ENCODE measurements at regions not wholly inside any gene's neighbourhood (a gene's known extent, or its start where the extent isn't known, plus 50 kb on each side); places are given as distances from the start of the nearest gene placed in this dataset.

DNA sequence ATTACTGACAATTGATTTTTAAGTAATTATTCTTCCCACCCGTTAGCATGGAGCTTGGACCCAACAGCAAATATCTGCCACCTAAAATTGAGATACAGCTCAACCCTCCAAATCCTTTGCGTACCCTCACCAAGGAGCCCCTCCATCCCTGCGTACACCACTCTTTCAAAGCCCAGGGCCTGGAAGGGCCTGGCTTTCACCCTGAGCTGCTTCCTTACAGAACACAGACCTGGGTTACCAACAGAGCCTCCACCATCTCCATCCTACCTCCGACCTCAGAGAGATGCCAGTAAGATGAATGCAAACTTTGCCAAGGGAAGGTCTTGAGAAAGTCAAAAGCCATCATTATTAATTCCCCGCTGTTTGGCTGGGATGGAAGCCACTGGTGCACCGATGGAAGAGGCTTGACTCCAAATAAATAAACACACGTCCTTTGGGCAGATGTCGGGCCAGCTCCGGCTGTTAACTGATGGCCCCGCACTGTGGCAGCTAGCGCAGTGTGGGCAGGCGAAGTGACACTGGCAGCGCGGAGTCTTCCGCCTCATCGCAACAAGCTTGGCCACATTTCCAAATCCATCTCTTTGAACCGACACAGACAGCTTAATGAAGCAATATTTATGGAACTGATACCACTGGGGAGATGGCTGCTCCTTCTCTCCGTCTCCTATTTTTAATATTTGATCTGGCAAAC is 150.2 kb upstream of the VSTM2B start:
- no peak for DNase-seq

DNA sequence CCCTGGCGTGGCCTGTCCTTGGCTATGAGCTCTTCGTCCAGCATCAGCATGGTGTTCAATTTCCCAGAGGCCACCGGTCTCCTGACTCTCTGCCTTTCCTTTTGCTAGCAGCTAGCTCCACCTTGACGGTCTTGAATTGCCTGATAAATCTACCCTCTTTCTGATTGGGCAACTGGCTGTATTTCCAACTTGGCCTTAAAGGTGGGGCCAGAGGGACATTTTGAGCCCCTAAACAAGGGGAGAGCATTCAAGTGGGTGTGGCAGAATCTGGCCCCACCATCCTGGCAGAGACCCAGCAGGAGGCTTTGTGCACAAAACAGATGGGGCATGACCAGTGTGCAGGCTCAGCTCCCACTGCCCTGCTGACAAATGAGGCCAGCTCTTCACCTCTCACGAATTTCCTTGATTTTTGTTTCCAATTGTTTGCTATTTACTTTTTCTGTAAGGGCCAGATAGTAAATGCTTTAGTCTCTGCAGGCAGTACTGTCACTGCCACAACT is 148.9 kb upstream of the VSTM2B start:
- DNase-seq = no peak

DNA sequence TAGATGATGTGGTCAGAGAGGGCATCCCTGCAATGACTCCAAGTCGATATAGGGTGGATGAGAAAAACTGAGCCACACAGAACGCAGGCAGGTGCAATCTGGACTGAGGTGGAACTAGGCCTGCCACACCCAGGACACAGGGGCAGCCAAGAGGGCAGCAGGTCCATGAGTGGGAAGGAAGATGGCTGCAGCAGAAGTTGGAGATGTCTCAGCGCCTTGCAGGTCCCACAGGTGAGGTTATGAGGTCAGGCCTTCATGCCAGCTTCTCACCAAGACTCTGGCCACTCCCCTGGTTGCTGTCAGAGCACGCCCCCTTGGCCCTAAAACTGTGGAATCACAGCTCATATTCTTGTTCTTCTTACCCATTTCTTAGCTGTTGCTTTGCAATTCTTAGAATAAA is 147.7 kb upstream of the VSTM2B start:
- DNase-seq = no peak

DNA sequence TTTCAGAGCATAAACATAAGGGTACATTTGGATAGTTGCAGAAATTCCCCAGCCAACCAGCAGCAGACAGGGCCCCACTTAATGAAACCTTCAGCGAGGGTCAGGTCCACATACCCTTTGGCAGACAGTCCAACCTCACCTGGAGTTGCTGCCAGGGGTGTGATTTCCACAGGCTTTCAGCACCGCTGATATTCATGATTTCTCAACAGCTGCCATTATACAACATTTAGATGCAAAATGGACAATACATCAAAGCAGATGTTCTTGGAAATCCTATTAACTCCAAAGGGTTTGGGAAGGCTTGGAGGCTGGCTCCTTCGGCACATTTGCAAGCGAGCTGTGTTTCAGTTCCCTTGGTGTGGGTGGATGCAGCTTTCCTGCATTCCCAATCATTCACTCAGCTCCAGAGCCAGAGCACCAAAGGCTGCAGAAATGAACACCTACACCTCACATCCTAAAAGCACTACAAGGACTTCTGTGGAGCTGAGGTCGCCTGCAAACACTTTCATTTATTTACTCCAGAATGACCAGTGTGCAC is 147.2 kb upstream of the VSTM2B start:
- DNase-seq = no peak

DNA sequence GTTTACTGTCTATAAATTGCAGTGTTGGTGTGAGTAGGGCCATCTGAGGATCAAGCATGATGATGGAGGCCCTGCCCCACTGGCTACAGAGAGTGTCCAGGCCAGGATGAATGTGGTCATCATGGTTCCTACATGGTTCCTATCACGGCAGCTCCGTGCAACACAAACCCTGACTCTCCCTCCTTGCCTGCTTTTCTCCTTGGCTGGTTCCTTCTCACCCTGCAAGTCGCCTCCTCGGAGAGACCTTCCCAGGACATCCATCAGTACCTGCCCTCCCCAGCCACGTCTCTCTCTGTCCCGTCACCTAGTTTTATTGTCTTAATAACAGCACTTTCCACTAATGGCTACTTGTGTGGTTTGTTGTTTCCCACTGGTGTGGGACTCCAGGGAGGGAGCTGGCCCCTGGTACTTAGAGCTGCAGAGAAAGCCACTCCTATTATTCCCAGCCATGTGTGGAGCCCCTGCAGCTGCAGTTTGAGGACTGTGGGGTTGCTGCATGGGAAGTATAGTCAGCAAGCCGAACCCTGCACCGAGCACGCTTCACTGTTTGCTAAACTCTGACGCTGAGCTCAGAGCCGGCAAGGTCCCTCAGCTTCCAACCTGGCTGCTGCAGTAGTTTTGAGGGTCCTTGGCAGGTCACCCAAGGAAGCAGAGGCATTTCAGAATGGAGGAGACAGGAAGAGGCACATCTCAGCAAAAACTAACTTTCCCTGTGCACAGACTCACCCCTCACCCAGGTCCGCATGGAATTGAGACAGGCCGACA is 146.4 kb upstream of the VSTM2B start:
- no peak for DNase-seq

DNA sequence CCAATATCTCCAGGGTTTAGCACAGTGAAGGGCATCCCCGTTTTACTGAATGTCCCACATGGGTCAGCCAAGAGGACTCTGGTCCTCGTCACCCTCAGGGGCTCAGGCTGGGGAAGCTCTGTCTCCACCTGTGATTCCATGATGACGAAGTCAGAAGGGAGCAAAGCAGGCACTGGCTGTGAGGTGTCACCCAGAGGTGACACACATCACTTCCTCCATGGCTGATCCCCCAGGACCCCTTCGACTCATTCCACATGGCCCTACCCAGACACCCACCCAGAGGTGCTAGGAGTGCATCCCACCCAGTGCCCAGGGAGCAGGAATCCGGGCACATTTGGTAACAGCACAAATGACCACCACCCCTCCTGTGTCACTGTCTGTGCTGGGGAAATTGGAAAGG is 145.2 kb upstream of the VSTM2B start:
- DNase-seq = no peak

DNA sequence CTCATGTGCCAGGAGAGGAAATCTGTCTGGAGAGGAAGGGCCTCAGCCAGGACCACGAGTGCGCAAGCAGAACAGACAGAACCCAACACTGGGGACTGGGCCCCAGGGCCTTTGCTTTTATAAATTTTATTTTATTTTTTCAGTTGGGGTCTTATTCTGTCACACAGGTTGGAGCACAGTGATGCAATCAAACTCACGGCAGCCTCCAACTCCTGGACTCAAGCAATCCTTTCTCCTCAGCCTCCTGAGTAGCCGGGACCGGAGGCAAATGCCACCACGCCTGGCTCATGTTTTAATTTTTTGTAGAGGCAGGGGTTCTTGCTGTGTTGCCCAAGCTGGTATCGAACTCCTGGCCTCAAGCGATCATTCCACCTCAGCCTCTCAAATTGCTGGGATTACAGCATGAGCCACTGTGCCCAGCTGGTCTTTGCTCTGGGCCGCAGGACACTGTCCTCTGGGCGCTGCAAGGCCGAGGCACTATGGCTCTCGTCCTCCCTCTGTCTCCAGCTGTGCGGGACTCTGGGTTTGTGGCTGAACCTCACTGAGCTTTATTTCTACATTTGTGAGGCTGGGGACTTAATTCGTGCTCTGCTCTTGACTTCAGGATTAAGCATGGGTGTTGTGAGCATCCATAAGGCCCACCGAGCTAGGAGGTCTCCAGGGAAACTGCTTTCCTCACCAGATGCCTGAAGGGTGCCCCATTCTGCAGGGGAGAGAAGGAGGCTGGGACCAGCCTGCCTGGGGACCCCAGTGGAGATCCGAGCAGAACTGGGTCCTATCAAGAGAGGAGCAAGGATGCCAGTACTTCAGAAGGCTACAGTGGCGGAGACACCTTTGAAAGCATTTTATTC is 144.2 kb upstream of the VSTM2B start:
- DNase-seq = no peak

DNA sequence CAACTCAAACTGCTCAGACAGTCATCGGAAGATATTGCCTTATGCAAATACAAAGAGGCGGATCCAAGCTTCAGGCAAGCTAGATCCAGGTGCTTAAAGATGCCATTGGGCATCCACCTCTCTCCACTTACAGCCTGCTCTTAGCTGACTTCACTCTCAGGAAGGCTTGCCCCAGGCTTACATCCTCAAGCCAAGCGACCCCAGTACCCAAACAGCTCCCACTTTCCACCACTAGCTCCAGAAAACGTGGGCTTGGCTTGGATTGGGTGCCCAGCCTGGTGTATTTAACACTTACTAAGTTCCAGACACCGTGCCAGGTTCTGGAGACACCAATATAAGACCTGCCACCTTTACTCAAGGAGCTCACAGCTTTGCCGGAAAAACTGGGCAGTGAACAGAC is 142.1 kb upstream of the VSTM2B start:
- DNase-seq = no peak

DNA sequence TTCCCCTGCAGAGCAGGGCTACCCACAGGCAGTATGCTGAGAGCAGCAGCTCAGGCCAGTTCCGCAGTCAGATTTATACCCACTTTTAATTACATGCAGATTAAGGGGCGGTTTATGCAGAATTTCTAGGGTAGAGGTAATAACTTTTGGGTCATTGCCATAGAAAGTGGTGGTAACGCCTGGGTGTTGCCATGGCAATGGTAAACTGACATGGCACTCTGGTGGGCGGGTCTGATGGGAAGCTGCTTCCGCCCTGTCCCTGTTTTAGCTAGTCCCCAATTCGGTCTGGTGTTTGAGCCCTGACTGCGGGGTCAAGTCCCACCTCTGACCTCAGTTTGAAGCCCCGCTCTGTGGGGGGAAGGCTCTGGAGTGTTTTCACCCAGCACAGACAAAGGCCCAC is 141.1 kb upstream of the VSTM2B start:
- DNase-seq = no peak

DNA sequence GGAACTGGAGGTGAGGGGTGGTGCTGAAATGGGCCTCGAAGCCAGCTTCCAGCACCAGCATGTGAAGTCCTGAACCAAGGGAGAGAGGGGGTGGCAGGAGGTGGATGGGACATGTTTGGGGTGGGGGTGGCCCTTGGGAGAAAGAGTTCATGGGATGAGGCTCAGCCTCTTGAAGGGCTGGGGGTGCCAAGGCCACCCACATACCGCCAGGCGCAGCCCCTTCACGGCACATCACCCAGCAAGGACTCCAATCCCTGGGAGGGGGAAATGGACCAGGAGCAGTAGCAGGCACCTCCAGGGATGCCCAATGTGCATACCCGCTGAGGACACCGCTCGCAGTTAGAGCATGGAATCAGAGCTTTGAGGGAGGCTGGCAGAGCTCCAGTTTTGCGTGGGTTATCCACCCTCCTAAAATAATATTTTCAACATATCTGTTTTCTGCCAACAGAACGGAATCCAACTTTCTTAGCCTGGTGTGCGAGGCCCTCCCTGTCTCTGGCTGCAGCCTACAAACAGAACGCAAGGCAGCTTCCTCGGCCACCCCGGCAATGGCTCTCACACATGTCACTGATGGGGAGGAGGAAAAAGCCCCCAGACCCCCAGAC is 140.5 kb upstream of the VSTM2B start:
- no peak for DNase-seq

DNA sequence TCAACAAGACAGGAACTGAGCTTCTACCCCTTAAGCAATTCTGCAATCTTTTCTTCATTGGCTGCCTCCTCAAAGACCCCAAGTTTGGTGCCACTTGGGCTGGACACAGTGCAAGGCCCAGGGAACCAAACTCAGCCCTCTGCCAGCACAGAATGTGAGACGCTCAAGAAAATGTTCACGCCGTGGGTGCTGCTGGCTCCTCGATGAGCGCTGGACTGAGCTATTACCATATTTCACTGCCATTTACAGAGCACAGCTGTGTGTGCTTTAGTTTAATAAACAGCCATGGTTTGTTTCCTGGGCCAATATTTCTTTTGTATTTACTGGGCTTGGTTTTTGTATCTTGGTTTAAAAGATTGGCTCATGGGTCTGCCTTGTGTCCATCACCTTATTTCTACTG is 138.8 kb upstream of the VSTM2B start:
- DNase-seq = no peak

DNA sequence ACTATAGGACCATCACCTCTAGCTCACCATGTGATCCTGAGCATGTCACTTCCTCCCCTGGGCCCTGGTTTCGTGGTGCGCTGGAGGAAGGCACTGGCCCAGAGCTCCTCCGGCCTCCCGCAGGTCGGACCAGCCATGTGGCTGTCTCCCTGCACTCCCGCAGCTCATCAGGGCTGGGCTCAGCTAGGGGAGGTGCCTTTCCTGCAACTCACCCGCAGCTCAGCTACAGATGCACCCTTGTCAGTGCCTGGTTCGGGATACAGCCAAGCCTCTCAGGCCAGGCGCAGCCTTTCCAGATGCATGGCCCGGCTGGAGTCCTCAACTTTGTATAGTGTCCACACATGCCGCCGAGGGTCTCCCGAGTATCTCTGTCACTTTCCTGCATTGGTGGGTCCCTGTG is 138.2 kb upstream of the VSTM2B start:
- DNase-seq = no peak

DNA sequence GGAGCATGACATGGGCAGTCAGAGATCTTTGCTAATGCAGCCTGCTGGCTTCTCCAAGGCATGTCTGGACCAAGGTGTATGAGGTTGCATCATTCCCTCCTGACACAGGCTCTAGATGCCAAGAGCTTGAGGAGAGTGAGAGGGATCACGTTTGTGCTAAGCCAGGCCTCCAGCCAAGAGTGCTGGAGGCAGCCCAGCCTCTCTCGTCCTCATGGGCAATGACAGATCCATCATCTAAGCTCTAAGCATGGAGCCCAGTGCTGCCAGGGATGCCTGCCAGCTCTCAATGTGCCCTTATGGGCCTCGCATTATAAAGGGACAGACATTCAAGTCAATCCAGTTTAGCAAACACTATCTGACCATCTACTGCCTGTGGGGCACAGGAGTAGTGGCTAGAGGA is 136.3 kb upstream of the VSTM2B start:
- no peak for DNase-seq

DNA sequence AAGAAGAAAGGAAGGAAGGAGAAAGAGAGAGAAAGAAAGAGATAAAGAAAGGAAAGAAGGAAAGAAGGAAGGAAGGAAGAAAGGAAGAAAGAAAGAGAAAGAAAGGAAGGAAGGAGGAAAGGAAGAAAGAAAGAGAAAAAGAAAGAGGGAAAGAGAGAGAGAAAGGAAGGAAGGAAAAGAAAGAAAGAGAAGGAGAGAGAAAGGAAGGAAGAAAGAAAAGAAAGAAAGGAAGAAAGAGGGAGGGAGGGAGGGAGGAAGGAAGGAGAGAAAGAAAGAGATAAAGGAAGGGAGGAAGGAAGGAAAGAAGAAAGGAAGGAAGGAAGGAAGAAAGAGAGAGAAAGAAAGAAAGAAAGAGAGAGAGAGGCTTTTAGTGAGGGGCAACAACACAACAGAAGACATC is 135.1 kb upstream of the VSTM2B start:
- DNase-seq = no peak

DNA sequence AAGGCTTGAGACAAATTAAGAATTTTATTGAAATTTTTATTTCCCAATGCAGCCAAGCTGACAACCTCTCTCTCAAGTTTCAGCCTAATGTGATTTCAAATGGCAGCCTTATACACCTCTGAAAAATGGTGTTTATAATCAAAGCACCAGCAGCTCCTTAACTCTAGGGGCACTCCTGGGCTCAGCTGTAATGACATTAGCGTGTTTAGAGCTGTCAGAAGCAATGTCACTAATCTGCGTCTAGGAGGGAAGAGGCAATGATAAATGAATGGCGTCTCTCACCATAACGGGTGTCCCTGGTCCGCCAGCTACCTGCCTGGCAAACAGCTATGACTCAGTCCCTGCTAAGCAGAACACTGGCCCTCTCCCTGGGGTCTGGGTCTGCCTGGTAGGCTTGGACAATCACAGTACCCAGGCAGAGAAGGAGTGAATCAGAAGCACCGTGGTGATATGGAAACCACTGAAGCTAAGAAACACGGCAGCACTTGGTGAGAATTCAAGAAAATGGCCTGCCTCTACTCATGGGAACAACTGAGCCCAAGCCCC is 131.8 kb upstream of the VSTM2B start:
- no peak for DNase-seq

DNA sequence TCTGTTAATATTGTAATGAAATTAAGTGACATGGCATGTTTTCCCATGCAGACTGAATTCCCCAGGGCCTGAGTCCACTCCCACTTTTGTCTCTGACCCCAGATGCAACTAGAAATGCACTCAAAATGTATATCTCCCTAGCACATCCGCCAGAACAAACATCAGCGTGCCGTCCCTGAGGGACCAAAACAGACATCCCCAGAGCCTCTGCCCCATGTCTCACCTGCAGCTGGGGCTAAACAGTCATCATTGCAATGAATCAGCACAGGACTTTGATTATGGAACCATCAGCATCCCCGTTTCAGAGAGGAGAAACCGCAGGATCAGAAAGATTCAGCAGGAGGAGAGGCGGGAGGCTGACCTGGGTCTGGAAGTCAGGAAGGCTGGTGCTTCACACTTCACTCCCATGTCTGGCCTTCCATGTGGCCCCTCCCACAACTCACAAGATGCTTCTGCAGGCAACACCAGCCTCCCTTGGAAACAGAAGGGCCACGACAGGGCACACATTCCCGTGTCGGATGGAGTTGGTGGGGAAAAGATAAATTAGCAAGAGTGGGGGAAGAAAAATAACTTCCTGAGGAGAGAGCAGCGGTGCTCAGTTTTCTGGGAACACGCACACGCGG is 130.6 kb upstream of the VSTM2B start:
- DNase-seq = no peak

DNA sequence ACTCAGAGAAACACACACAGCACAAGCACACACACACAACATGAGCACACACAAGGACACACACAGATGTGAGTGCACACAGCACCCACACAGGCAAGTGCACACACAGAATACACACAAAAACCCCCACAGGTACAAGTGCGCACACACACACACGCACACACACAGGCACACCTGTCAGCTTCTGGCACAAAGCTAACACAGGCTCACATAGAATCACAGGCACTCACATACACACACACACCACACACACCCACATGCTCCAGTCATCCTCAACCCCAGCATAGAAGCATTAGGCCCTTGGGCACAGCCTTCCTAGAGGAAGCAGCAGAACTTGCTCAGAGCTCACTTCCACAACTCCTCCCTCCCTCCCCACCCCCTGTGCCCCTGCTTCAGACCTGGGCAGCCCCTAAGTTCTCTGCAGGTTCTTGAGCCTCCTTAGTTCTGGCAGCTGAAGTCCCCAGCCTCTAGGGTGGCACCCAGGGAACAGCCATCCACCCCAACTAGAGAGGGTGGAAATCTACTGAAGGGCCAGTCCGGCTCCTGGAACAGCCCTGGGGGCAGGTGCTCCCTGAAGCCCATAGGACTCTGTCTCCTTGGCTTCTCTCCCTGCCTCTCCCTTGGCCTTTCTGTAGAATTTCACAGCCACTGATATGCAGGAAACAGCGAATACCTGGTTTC is 129.9 kb upstream of the VSTM2B start:
- no peak for DNase-seq

DNA sequence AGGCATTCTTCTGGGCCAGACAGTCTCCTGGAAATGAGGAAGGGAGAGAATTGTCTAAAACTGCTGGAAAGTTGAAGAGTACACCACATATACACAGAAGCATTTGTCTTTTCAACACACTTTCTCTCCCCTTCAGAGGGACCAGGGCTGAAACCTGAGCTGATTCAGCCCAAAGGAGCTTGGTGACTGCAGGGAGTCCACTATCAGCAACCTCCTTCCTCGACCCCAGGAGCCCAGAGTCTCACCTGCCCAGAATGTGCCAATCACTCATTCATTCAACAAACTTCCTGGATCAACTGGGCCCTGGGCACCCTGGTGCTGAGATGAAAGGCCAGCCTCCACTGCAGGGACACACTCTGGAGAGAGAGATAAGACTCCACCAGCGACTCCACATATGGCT is 128.9 kb upstream of the VSTM2B start:
- no peak for DNase-seq

DNA sequence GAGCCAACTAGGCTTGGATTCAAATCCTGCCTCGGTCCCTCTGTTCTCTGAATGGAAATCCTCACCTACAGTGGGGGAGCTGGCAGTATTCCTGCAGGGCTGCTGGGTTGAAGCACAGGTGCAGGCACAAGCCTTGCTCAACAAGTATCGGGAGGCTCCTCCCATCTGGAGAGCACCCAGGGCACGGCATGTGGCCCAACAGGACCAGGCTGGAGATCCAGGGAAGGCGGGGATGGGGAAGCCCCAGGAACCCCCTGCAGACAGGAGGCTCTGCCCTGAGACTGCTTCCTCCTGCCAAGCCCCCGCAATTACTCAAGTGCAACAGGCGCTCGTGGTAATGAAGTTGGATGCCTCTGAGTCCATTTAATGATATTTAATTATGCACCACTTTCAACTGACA is 128.0 kb upstream of the VSTM2B start:
- DNase-seq = no peak

DNA sequence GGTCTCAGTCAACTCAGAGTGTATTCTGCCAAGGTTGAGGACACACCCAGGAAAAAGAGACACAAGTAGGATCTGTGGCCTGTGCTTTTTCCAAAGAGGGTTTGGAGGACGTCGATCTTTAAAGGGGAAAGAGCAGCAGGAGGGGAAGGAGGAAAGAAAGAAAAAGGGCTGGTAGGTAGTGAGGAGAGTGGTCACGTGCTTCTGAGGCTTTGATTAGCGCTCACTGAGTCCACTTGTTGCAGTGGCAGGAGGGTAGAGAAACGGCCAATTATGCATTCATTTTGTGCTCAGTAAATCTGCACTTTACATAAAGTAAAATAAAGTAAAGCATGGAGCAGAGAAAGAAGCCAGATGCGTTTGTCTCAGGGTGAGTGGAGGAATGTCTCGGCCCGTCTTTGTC is 126.0 kb upstream of the VSTM2B start:
- DNase-seq = no peak

DNA sequence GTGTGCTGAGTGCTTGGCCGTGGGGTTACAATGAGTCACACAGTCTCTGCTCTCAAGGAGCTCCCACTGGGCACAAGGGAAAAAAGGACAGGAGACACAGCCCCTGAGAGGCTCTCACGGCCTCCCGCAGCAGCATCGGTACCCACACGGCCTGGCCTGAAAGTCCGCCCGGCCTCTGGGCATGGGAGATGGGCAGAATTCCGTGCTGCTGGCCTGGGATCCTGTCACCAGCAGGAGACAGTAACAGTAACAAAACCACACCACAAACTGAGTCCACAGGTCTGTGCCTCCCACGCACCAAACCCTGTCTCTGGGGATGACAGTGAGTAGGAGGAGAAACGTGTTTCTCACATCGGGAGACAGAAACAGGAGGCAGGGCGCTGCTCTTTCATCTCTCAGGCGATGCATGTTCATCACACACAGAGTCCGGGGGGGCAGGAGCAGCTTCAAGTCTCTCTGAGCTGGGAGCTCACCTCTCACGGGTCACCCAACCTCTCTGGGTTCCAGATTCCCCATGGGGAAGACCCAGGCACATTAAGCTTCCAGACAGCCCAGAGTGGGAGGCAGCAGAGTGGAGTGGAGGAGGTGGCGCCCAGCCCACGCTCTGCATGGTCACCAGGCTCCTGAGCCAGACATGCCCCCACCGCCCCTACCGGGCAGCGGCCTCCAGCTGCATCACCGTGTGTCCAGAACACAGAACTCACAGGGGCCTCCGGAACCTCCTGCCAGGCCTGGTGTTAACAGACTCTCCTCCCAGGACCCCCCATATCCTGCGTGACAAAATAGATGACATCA is 124.7 kb upstream of the VSTM2B start:
- DNase-seq = no peak
